ENCODE measurements at regions not wholly inside any gene's neighbourhood (a gene's known extent, or its start where the extent isn't known, plus 50 kb on each side); places are given as distances from the start of the nearest gene placed in this dataset.
"Not testable (repeated sequence)": the region's sequence is repeated elsewhere in the genome, so short reads cannot be mapped to it uniquely, and the experiment has no call there.

- CTCF ChIA-PET, result interaction anchor here (0.9 to 4.6 kb wide), 3 partner anchors 310 to 330 kb away, joined by 3 to 29 read pairs (median 5); no protein-coding TSS in a partner anchor
- Mint-ChIP-seq H3K27ac (no peak overlapping the region), H3K36me3 (no peaks in the 10 kb centered on the region), H3K27me3 (no peaks in the 10 kb centered on the region), H3K4me3 (no peak overlapping the region), H3K4me1 (no peaks in the 10 kb centered on the region), H3K9me3 (ENCODE audit: low read depth) (no peaks in the 10 kb centered on the region)
- ATAC-seq (no peak), DNase-seq (peak; percentile 41)
Observed at GRCh38 chr10:28991333-28992270, 297.3 kb upstream of the LYZL1 start.

- H3K27me3 Mint-ChIP-seq, result no peaks in the 10 kb centered on the region
- no peak for ATAC-seq
- no peak overlapping the region for H3K4me3 Mint-ChIP-seq
- H3K9me3 Mint-ChIP-seq (ENCODE audit: low read depth), result no peaks in the 10 kb centered on the region
- H3K4me1 Mint-ChIP-seq, result no peaks in the 10 kb centered on the region
- no peak overlapping the region for H3K27ac Mint-ChIP-seq
- no peak for DNase-seq
- CTCF ChIA-PET, result interaction anchor here (4.6 kb wide), 1 partner anchor 329 kb away, joined by 29 read pairs; no protein-coding TSS in a partner anchor
- no peaks in the 10 kb centered on the region for H3K36me3 Mint-ChIP-seq
Observed at GRCh38 chr10:28993056-28993455, 295.8 kb upstream of the LYZL1 start.

- ATAC-seq, result no peak
Observed at GRCh38 chr10:28993861-28994260, 295.0 kb upstream of the LYZL1 start.

GRCh38 chr10:28994802-28995201 lies 294.1 kb upstream of the LYZL1 start:
- H3K27me3 Mint-ChIP-seq; DNase-seq; H3K4me1 Mint-ChIP-seq; H3K9me3 Mint-ChIP-seq (ENCODE audit: low read depth); ATAC-seq; H3K4me3 Mint-ChIP-seq; H3K36me3 Mint-ChIP-seq; H3K27ac Mint-ChIP-seq: not testable (repeated sequence)
- CTCF ChIA-PET, result interaction anchor here (4.6 kb wide), 1 partner anchor 331 kb away, joined by 29 read pairs; no protein-coding TSS in a partner anchor

More at GRCh38 chr10:28993861-28994260, 295.0 kb upstream of the LYZL1 start:
- CTCF ChIA-PET, result interaction anchor here (4.6 kb wide), 1 partner anchor 330 kb away, joined by 29 read pairs; no protein-coding TSS in a partner anchor
- Mint-ChIP-seq H3K36me3 (no peaks in the 10 kb centered on the region), H3K27ac (no peak overlapping the region), H3K4me1 (no peaks in the 10 kb centered on the region), H3K9me3 (ENCODE audit: low read depth) (no peaks in the 10 kb centered on the region), H3K27me3 (no peaks in the 10 kb centered on the region), H3K4me3 (no peak overlapping the region)
- no peak for DNase-seq

- Mint-ChIP-seq H3K27me3 (no peaks in the 10 kb centered on the region), H3K36me3 (no peaks in the 10 kb centered on the region), H3K4me1 (no peaks in the 10 kb centered on the region), H3K4me3 (no peak overlapping the region), H3K27ac (no peak overlapping the region), H3K9me3 (ENCODE audit: low read depth) (no peaks in the 10 kb centered on the region)
- DNase-seq (no peak), ATAC-seq (no peak)
- CTCF ChIA-PET, result no interaction called here
Observed at GRCh38 chr10:28995497-28995896, 293.4 kb upstream of the LYZL1 start.

GRCh38 chr10:28996345-28996744 lies 292.5 kb upstream of the LYZL1 start:
- H3K4me1 Mint-ChIP-seq, result no peaks in the 10 kb centered on the region

GRCh38 chr10:28996947-28997551 lies 291.8 kb upstream of the LYZL1 start:
- CTCF ChIA-PET, result no interaction called here
- Mint-ChIP-seq H3K4me1 (no peaks in the 10 kb centered on the region), H3K9me3 (ENCODE audit: low read depth) (no peaks in the 10 kb centered on the region), H3K27ac (no peak overlapping the region), H3K4me3 (no peak overlapping the region), H3K36me3 (no peaks in the 10 kb centered on the region), H3K27me3 (no peaks in the 10 kb centered on the region)
- DNase-seq (no peak), ATAC-seq (no peak)

More at GRCh38 chr10:28996345-28996744, 292.5 kb upstream of the LYZL1 start:
- Mint-ChIP-seq H3K27ac (no peak overlapping the region), H3K4me3 (no peak overlapping the region), H3K9me3 (ENCODE audit: low read depth) (no peaks in the 10 kb centered on the region), H3K27me3 (no peaks in the 10 kb centered on the region), H3K36me3 (no peaks in the 10 kb centered on the region)
- no peak for DNase-seq
- no peak for ATAC-seq
- CTCF ChIA-PET, result no interaction called here

- Mint-ChIP-seq H3K36me3 (no peaks in the 10 kb centered on the region), H3K9me3 (ENCODE audit: low read depth) (no peaks in the 10 kb centered on the region), H3K27ac (no peak overlapping the region), H3K4me3 (no peak overlapping the region), H3K27me3 (no peaks in the 10 kb centered on the region), H3K4me1 (no peaks in the 10 kb centered on the region)
- ATAC-seq, result no peak
- no peak for DNase-seq
- CTCF ChIA-PET, result no interaction called here
Observed at GRCh38 chr10:28997734-28998133, 291.1 kb upstream of the LYZL1 start.

GRCh38 chr10:29001801-29002200 lies 287.1 kb upstream of the LYZL1 start:
- Mint-ChIP-seq H3K4me3 (no peak overlapping the region), H3K27ac (no peak overlapping the region), H3K27me3 (no peaks in the 10 kb centered on the region), H3K9me3 (ENCODE audit: low read depth) (no peaks in the 10 kb centered on the region), H3K36me3 (no peaks in the 10 kb centered on the region), H3K4me1 (no peaks in the 10 kb centered on the region)
- ATAC-seq (no peak), DNase-seq (no peak)
- CTCF ChIA-PET, result no interaction called here

- H3K9me3 Mint-ChIP-seq (ENCODE audit: low read depth); H3K4me3 Mint-ChIP-seq; ATAC-seq; H3K4me1 Mint-ChIP-seq; CTCF ChIA-PET; H3K36me3 Mint-ChIP-seq; H3K27ac Mint-ChIP-seq; DNase-seq; H3K27me3 Mint-ChIP-seq: not testable (repeated sequence)
Observed at GRCh38 chr10:29003014-29003413, 285.9 kb upstream of the LYZL1 start.

GRCh38 chr10:29005988-29006387 lies 282.9 kb upstream of the LYZL1 start:
- no peak for DNase-seq
- Mint-ChIP-seq H3K4me1 (no peaks in the 10 kb centered on the region), H3K9me3 (ENCODE audit: low read depth) (no peaks in the 10 kb centered on the region), H3K27ac (no peak overlapping the region), H3K4me3 (no peak overlapping the region), H3K36me3 (no peaks in the 10 kb centered on the region), H3K27me3 (no peaks in the 10 kb centered on the region)
- CTCF ChIA-PET, result no interaction called here
- ATAC-seq, result no peak

GRCh38 chr10:29007370-29007747 lies 281.5 kb upstream of the LYZL1 start:
- no peak for DNase-seq
- Mint-ChIP-seq H3K36me3 (no peaks in the 10 kb centered on the region), H3K27ac (no peak overlapping the region), H3K9me3 (ENCODE audit: low read depth) (no peaks in the 10 kb centered on the region), H3K4me1 (no peaks in the 10 kb centered on the region), H3K4me3 (no peak overlapping the region), H3K27me3 (no peaks in the 10 kb centered on the region)
- CTCF ChIA-PET, result no interaction called here
- ATAC-seq, result no peak

GRCh38 chr10:29007748-29008610 lies 280.9 kb upstream of the LYZL1 start:
- ATAC-seq (no peak), DNase-seq (no peak)
- H3K9me3 Mint-ChIP-seq (ENCODE audit: low read depth), result no peaks in the 10 kb centered on the region
- no peak overlapping the region for H3K4me3 Mint-ChIP-seq
- H3K27me3 Mint-ChIP-seq, result no peaks in the 10 kb centered on the region
- H3K27ac Mint-ChIP-seq, result no peak overlapping the region
- no peaks in the 10 kb centered on the region for H3K36me3 Mint-ChIP-seq
- CTCF ChIA-PET, result no interaction called here
- no peaks in the 10 kb centered on the region for H3K4me1 Mint-ChIP-seq

Data from activated CD8-positive, alpha-beta memory T cell treated with anti-CD3 and anti-CD28 coated beads, Interleukin-2, amount 10 ng/mL, durations not matched to agents 7 days and 5 days (primary cell).